ENCODE measurements at regions not wholly inside any gene's neighbourhood (a gene's known extent, or its start where the extent isn't known, plus 50 kb on each side); places are given as distances from the start of the nearest gene placed in this dataset.

DNA sequence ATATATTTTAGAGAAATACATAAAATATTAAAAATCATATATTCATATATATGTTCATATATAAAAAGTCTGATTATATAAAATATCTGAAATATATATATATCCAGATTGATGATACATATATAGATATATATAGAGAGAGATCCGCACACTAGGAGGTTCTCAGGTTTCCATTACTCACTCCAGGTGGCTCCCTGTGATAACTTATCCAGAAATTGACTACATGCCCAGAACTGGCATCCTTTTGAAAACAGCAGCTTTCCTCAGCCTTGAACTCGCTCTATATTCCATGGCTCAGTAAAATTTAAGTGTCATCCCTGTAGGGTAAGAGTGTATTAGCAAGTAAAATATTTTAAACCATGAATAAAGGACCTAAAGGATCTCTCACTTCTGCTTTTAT is 206.8 kb downstream of the TINAG start (continued):
- TF ChIP-seq, protein P1, sequence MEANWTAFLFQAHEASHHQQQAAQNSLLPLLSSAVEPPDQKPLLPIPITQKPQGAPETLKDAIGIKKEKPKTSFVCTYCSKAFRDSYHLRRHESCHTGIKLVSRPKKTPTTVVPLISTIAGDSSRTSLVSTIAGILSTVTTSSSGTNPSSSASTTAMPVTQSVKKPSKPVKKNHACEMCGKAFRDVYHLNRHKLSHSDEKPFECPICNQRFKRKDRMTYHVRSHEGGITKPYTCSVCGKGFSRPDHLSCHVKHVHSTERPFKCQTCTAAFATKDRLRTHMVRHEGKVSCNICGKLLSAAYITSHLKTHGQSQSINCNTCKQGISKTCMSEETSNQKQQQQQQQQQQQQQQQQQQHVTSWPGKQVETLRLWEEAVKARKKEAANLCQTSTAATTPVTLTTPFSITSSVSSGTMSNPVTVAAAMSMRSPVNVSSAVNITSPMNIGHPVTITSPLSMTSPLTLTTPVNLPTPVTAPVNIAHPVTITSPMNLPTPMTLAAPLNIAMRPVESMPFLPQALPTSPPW (CRISPR knock-in tag; IDR thresholded peaks at IDR 0.05), result no peak
- TF ChIP-seq FOXP1 (CRISPR knock-in tag; IDR thresholded peaks at IDR 0.05) (no peak), U2AF2 (optimal IDR thresholded peaks at IDR 0.05; ENCODE audit: low read depth, low read length) (no peak), POLR2G (IDR thresholded peaks at IDR 0.05; ENCODE audit: low read depth, low read length) (no peak), NFATC3 (IDR thresholded peaks at IDR 0.05) (no peak), HDAC6 (IDR thresholded peaks at IDR 0.05; ENCODE audit: low read depth, low read length) (no peak), SP2 (IDR thresholded peaks at IDR 0.05; ENCODE audit: extremely low read depth, low read depth, low read length, poor library complexity, severe bottlenecking) (no peak), SIRT6 (IDR thresholded peaks at IDR 0.05; ENCODE audit: low read depth, low read length) (no peak), SMARCB1 (IDR thresholded peaks at IDR 0.05; ENCODE audit: insufficient read length, low read depth) (no peak), GABPA (tag; conservative IDR thresholded peaks at IDR 0.05; ENCODE audit: low read depth) (no peak)
- TF ChIP-seq, protein P2, sequence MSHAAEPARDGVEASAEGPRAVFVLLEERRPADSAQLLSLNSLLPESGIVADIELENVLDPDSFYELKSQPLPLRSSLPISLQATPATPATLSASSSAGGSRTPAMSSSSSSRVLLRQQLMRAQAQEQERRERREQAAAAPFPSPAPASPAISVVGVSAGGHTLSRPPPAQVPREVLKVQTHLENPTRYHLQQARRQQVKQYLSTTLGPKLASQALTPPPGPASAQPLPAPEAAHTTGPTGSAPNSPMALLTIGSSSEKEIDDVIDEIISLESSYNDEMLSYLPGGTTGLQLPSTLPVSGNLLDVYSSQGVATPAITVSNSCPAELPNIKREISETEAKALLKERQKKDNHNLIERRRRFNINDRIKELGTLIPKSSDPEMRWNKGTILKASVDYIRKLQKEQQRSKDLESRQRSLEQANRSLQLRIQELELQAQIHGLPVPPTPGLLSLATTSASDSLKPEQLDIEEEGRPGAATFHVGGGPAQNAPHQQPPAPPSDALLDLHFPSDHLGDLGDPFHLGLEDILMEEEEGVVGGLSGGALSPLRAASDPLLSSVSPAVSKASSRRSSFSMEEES (CRISPR knock-in tag; IDR thresholded peaks at IDR 0.05), result no peak
